H9 (cell line): ENCODE measurements at regions not wholly inside any gene's neighbourhood (a gene's known extent, or its start where the extent isn't known, plus 50 kb on each side); places are given as distances from the start of the nearest gene placed in this dataset.

Experiments used
- DNase-seq: peaks from one replicate; pipeline ENCODE4 v3.0.0-alpha.2; 2017
- H2AFZ ChIP-seq: one replicate; pipeline ENCODE4 v1.6.1; 2013; ENCODE audit warnings: mild to moderate bottlenecking, low read length, control low read depth, moderate library complexity
- H2AK5ac ChIP-seq: 2 replicates; pipeline ENCODE4 v1.6.1; 2013; ENCODE audit warnings: low read length, control low read depth, mixed read lengths; ENCODE audit not compliant: insufficient read length
- H2BK120ac ChIP-seq: one replicate; pipeline ENCODE4 v1.6.1; 2013; ENCODE audit warnings: low read depth, mild to moderate bottlenecking, low read length, control low read depth, inconsistent platforms; ENCODE audit not compliant: poor library complexity, severe bottlenecking
- H2BK12ac ChIP-seq: 2 replicates; pipeline ENCODE4 v1.6.1; 2013; ENCODE audit warnings: low read length, control low read depth, mixed read lengths, low read depth; ENCODE audit not compliant: insufficient read length
- H2BK15ac ChIP-seq: 2 replicates; pipeline ENCODE4 v1.6.1; 2013; ENCODE audit warnings: low read depth, low read length, control low read depth
- H2BK20ac ChIP-seq: one replicate; pipeline ENCODE4 v1.6.1; 2013; ENCODE audit warnings: low read depth, mild to moderate bottlenecking, low read length, control low read depth, inconsistent platforms; ENCODE audit not compliant: poor library complexity, severe bottlenecking
- H2BK5ac ChIP-seq: 2 replicates; pipeline ENCODE4 v1.6.1; 2013; ENCODE audit warnings: low read length, control low read depth, mixed read lengths; ENCODE audit not compliant: insufficient read length
- H3K14ac ChIP-seq: 2 replicates; pipeline ENCODE4 v1.6.1; 2013; ENCODE audit warnings: low read length, control low read depth; ENCODE audit not compliant: insufficient read depth
- H3K18ac ChIP-seq: 2 replicates; pipeline ENCODE4 v1.6.1; 2013; ENCODE audit warnings: low read depth, mild to moderate bottlenecking, mixed read lengths, low read length, control low read depth; ENCODE audit not compliant: insufficient read length
- H3K23ac ChIP-seq: 2 replicates; pipeline ENCODE4 v1.6.1; 2013; ENCODE audit warnings: low read length, control low read depth, mixed read lengths, low read depth; ENCODE audit not compliant: insufficient read length
- H3K23me2 ChIP-seq: 2 replicates; pipeline ENCODE4 v1.6.1; 2013; ENCODE audit warnings: low read depth, mild to moderate bottlenecking, mixed read lengths, low read length, control low read depth; ENCODE audit not compliant: insufficient read length, poor library complexity, severe bottlenecking
- H3K27ac ChIP-seq: 2 replicates; pipeline ENCODE4 v1.5.1; 2013; ENCODE audit warnings: low read length, control low read depth, mixed read lengths, low read depth; ENCODE audit not compliant: insufficient read length
- H3K27me3 ChIP-seq: 2 replicates; pipeline ENCODE4 v1.6.1; 2013; ENCODE audit warnings: low read length, control low read depth, inconsistent platforms; ENCODE audit not compliant: insufficient read depth
- H3K4ac ChIP-seq: 2 replicates; pipeline ENCODE4 v1.6.1; 2013; ENCODE audit warnings: low read depth, mild to moderate bottlenecking, control low read depth, inconsistent platforms, low read length, moderate library complexity
- H3K4me1 ChIP-seq: 2 replicates; pipeline ENCODE4 v1.6.1; 2013; ENCODE audit warnings: low read length, control low read depth, inconsistent platforms; ENCODE audit not compliant: insufficient read depth
- H3K4me2 ChIP-seq: 2 replicates; pipeline ENCODE4 v1.6.1; 2013; ENCODE audit warnings: low read length, control low read depth, mixed read lengths; ENCODE audit not compliant: insufficient read length, insufficient read depth
- H3K56ac ChIP-seq: 2 replicates; pipeline ENCODE4 v1.6.1; 2013; ENCODE audit warnings: low read depth, mild to moderate bottlenecking, mixed read lengths, low read length, control low read depth; ENCODE audit not compliant: insufficient read length
- H3K79me1 ChIP-seq: 2 replicates; pipeline ENCODE4 v1.6.1; 2013; ENCODE audit warnings: low read depth, mild to moderate bottlenecking, moderate library complexity, low read length, control low read depth, inconsistent platforms; ENCODE audit not compliant: insufficient read depth, poor library complexity, severe bottlenecking
- H3K79me2 ChIP-seq: 2 replicates; pipeline ENCODE4 v1.6.1; 2013; ENCODE audit warnings: low read length, control low read depth, inconsistent platforms; ENCODE audit not compliant: insufficient read depth
- H3K9ac ChIP-seq: 2 replicates; pipeline ENCODE4 v1.6.1; 2013; ENCODE audit warnings: low read length, control low read depth, mixed read lengths; ENCODE audit not compliant: insufficient read length; ENCODE audit errors: extremely low read depth
- H3K9me3 ChIP-seq: one replicate; pipeline ENCODE4 v1.6.1; 2013; ENCODE audit warnings: low read depth, low read length, inconsistent platforms; ENCODE audit not compliant: control insufficient read depth
- H3T11ph ChIP-seq: one replicate; pipeline ENCODE4 v1.6.1; 2013; ENCODE audit warnings: mild to moderate bottlenecking, low read length, control low read depth, inconsistent platforms
- H4K20me1 ChIP-seq: one replicate; pipeline ENCODE4 v1.6.1; 2013; ENCODE audit not compliant: control insufficient read depth, insufficient read length, insufficient read depth
- H4K5ac ChIP-seq: 2 replicates; pipeline ENCODE4 v1.6.1; 2013; ENCODE audit warnings: low read depth, mild to moderate bottlenecking, mixed read lengths, low read length, control low read depth; ENCODE audit not compliant: insufficient read length
- H4K8ac ChIP-seq: replicated peaks from 2 replicates; pipeline ENCODE4 v1.6.1; 2013; ENCODE audit warnings: low read length, control low read depth, mixed read lengths, low read depth; ENCODE audit not compliant: insufficient read length
- H4K91ac ChIP-seq: 2 replicates; pipeline ENCODE4 v1.6.1; 2013; ENCODE audit warnings: low read depth, mild to moderate bottlenecking, moderate library complexity, mixed read lengths, low read length, control low read depth; ENCODE audit not compliant: insufficient read length
- H3K27ac Mint-ChIP-seq, 3 experiments: 2 replicates in 2 of 3; 3 replicates in 1 of 3; pipeline ENCODE4 v1.8.0; 2020 to 2021; ENCODE audit warnings: mixed read lengths in 3 of 3, mild to moderate bottlenecking in 1 of 3, moderate library complexity in 1 of 3
- H3K27me3 Mint-ChIP-seq: 2 replicates; pipeline ENCODE4 v1.8.0; 2021; ENCODE audit warnings: low read depth, mild to moderate bottlenecking, moderate library complexity, mixed read lengths
- H3K36me3 Mint-ChIP-seq, 3 experiments: 2 replicates in 2 of 3; 3 replicates in 1 of 3; pipeline ENCODE4 v1.8.0; 2020 to 2021; ENCODE audit warnings: low read depth in 3 of 3, mixed read lengths in 3 of 3; ENCODE audit not compliant: insufficient read depth in 1 of 3
- H3K4me1 Mint-ChIP-seq, 2 experiments: 2 replicates each; pipeline ENCODE4 v1.8.0; 2020; ENCODE audit warnings: mixed read lengths in 2 of 2
- H3K4me3 Mint-ChIP-seq, 2 experiments: 2 replicates in 1 of 2; 3 replicates in 1 of 2; pipeline ENCODE4 v1.8.0; 2020 to 2021; ENCODE audit warnings: mild to moderate bottlenecking in 2 of 2, mixed read lengths in 2 of 2, moderate library complexity in 1 of 2
- H3K9me3 Mint-ChIP-seq, 2 experiments: 2 replicates in 1 of 2; 3 replicates in 1 of 2; pipeline ENCODE4 v1.8.0; 2020; ENCODE audit warnings: mild to moderate bottlenecking in 2 of 2, mixed read lengths in 2 of 2, moderate library complexity in 1 of 2
- WGBS: extraction: QIAGEN DNeasy Blood & Tissue Kit; methylation state at CpG from one replicate; pipeline ENCODE4 v1.1.7; 2013; ENCODE audit warnings: missing lambda C conversion rate, low lambda C conversion rate, mixed read lengths; ENCODE audit not compliant: insufficient read length; ENCODE audit errors: extremely low coverage; 5-methylcytosine and 5-hydroxymethylcytosine counted together
- TF ChIP-seq, protein P1 (sequence below): fragments of 200-600 bp; sonication (generic); conservative IDR thresholded peaks from 3 replicates; pipeline ENCODE4 v1.8.0; 2021; ENCODE audit warnings: antibody characterized with exemption, mild to moderate bottlenecking

DNA sequence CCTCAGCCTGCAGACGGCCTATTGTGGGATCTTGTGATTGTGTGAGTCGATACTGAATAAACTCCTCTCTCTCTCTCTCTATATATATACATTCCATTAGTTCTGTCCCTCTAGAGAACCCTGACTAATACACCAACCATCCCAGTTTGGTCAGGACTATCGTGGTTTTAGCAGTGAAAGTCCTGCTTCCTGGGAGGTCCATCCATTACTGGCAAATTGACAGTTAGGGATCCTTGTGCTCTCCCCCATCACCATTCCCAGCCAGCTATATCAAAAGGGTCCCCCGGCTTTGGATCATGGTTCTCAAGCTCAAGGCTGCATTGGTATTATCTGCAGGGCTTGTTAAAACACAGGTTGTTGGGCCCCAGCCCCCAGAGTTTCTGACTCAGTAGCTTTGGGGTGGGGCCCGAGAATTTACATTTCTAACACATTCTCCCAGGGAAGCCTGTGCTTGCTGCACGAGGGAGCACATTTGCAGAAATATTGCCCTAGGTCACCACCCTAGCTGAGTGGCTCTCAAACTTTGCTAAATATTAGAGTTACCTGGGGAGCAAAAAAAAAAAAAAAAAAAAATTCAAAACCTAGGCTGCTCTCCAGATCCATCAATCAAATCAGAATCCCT is 899.1 kb upstream of the AUTS2 start:
- Histone ChIP-seq H3K27ac (no peak overlapping the region), H3K79me2 (no peaks in the 10 kb centered on the region), H3K9ac (no peak overlapping the region)

More for the DNA sequence above, 899.1 kb upstream of the AUTS2 start:
- Mint-ChIP-seq H3K4me1 (peaks cover 10 to 16% of the 10 kb centered on the region in 2 experiments), H3K36me3 (peaks cover 0 to 10% (median under 1%) of the 10 kb centered on the region in 3 experiments; a peak in 4 of 7 replicates), H3K9me3 (peaks cover 4 to 12% of the 10 kb centered on the region in 2 experiments; a peak in 3 of 5 replicates), H3K27me3 (peaks cover 3% of the 10 kb centered on the region; the same call in 1 of the 2 replicates), H3K27ac (no peak overlapping the region; a peak in 1 of 7 replicates), H3K4me3 (no peak overlapping the region)
- Histone ChIP-seq H2AK5ac (no peak overlapping the region), H3K14ac (no peak overlapping the region), H3K56ac (no peak overlapping the region), H2BK15ac (no peak overlapping the region), H3K4me2 (no peak overlapping the region), H4K8ac (no peak overlapping the region), H3K23me2 (no peaks in the 10 kb centered on the region), H2BK120ac (no peak overlapping the region), H3K27me3 (no peaks in the 10 kb centered on the region), H4K5ac (no peak overlapping the region), H3T11ph (no peak overlapping the region), H4K91ac (no peak overlapping the region), H3K4ac (no peak overlapping the region), H3K18ac (no peak overlapping the region), H3K79me1 (no peaks in the 10 kb centered on the region), H2BK12ac (no peak overlapping the region), H2BK5ac (no peak overlapping the region), H3K9me3 (no peaks in the 10 kb centered on the region), H2AFZ (no peak overlapping the region), H3K4me1 (no peaks in the 10 kb centered on the region; the same call in 1 of the 2 replicates), H2BK20ac (no peak overlapping the region), H4K20me1 (no peaks in the 10 kb centered on the region), H3K23ac (no peak overlapping the region)
- no peak for DNase-seq
- TF ChIP-seq, protein P1, sequence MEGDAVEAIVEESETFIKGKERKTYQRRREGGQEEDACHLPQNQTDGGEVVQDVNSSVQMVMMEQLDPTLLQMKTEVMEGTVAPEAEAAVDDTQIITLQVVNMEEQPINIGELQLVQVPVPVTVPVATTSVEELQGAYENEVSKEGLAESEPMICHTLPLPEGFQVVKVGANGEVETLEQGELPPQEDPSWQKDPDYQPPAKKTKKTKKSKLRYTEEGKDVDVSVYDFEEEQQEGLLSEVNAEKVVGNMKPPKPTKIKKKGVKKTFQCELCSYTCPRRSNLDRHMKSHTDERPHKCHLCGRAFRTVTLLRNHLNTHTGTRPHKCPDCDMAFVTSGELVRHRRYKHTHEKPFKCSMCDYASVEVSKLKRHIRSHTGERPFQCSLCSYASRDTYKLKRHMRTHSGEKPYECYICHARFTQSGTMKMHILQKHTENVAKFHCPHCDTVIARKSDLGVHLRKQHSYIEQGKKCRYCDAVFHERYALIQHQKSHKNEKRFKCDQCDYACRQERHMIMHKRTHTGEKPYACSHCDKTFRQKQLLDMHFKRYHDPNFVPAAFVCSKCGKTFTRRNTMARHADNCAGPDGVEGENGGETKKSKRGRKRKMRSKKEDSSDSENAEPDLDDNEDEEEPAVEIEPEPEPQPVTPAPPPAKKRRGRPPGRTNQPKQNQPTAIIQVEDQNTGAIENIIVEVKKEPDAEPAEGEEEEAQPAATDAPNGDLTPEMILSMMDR = no peak
- no CpG with 5 or more reads among the region's 6 CpGs for WGBS
